HG03060 (cell line): ENCODE measurements at regions not wholly inside any gene's neighbourhood (a gene's known extent, or its start where the extent isn't known, plus 50 kb on each side); places are given as distances from the start of the nearest gene placed in this dataset.

Experiments used
- ATAC-seq: cut with Tn5 transposase; IDR thresholded peaks from one replicate; pipeline ENCODE4 v1.9.1; 2021; ENCODE audit warnings: low read depth, moderate number of reproducible peaks; ENCODE audit not compliant: unreplicated experiment

- ATAC-seq, result no peak
Observed at GRCh38 chr9:115997923-115998322, 155.7 kb upstream of the PAPPA start.

GRCh38 chr9:115998666-115999065, 154.9 kb upstream of the PAPPA start:
- no peak for ATAC-seq

- ATAC-seq, result no peak
Observed at GRCh38 chr9:115999498-115999897, 154.1 kb upstream of the PAPPA start.

GRCh38 chr9:116000748-116001329, 152.8 kb upstream of the PAPPA start:
- ATAC-seq, result no peak

- ATAC-seq, result no peak
Observed at GRCh38 chr9:116002181-116002580, 151.4 kb upstream of the PAPPA start.

- ATAC-seq, result no peak
Observed at GRCh38 chr9:116002624-116003023, 151.0 kb upstream of the PAPPA start.

GRCh38 chr9:116003397-116003796, 150.2 kb upstream of the PAPPA start:
- ATAC-seq, result no peak

GRCh38 chr9:116005205-116005604, 148.4 kb upstream of the PAPPA start:
- ATAC-seq, result no peak

GRCh38 chr9:116007824-116008223, 145.8 kb upstream of the PAPPA start:
- ATAC-seq, result no peak

- ATAC-seq, result no peak
Observed at GRCh38 chr9:116008278-116008677, 145.3 kb upstream of the PAPPA start.

- no peak for ATAC-seq
Observed at GRCh38 chr9:116009420-116009819, 144.2 kb upstream of the PAPPA start.

GRCh38 chr9:116015855-116016254, 137.7 kb upstream of the PAPPA start:
- ATAC-seq, result no peak

GRCh38 chr9:116020146-116020545, 133.4 kb upstream of the PAPPA start:
- ATAC-seq, result no peak

- ATAC-seq, result no peak
Observed at GRCh38 chr9:116020801-116021200, 132.8 kb upstream of the PAPPA start.

GRCh38 chr9:116027096-116027495, 126.5 kb upstream of the PAPPA start:
- no peak for ATAC-seq

GRCh38 chr9:116027511-116027910, 126.1 kb upstream of the PAPPA start:
- ATAC-seq, result no peak

- ATAC-seq, result no peak
Observed at GRCh38 chr9:116027951-116028350, 125.6 kb upstream of the PAPPA start.

GRCh38 chr9:116030517-116030916, 123.1 kb upstream of the PAPPA start:
- ATAC-seq, result no peak

- ATAC-seq, result no peak
Observed at GRCh38 chr9:116032683-116033440, 120.7 kb upstream of the PAPPA start.

GRCh38 chr9:116039312-116039711, 114.3 kb upstream of the PAPPA start:
- no peak for ATAC-seq

- no peak for ATAC-seq
Observed at GRCh38 chr9:116039893-116040292, 113.7 kb upstream of the PAPPA start.

- no peak for ATAC-seq
Observed at GRCh38 chr9:116042321-116042720, 111.3 kb upstream of the PAPPA start.
